ENCODE measurements at regions not wholly inside any gene's neighbourhood (a gene's known extent, or its start where the extent isn't known, plus 50 kb on each side); places are given as distances from the start of the nearest gene placed in this dataset.

GRCh38 chr16:5668553-5668952 lies 571.0 kb upstream of the EEF2KMT start:
- Histone ChIP-seq H3K9me3 (ENCODE audit: control insufficient read depth, insufficient read depth, low read depth, low read length) (no peaks in the 10 kb centered on the region), H3K36me3 (ENCODE audit: control insufficient read depth in 2 of 2, insufficient read depth in 1 of 2, low read length in 2 of 2) (no peaks in the 10 kb centered on the region), H3K4me1 (ENCODE audit: control insufficient read depth, insufficient read depth, low read length) (no peaks in the 10 kb centered on the region), H3K27ac (ENCODE audit: extremely low read depth, low read depth, low read length) (no peak overlapping the region), H3K4me3 (ENCODE audit: low read depth, low read length) (no peak overlapping the region)
- ChIA-PET CTCF (no interaction called here), POLR2A (no interaction called here)
- TF ChIP-seq ZNF624 (tag by site-specific recombination; IDR thresholded peaks at IDR 0.05) (no peak), ZNF266 (tag by site-specific recombination; IDR thresholded peaks at IDR 0.05; ENCODE audit: low read depth) (no peak), AEBP2 (tag by site-specific recombination; IDR thresholded peaks at IDR 0.05; ENCODE audit: borderline replicate concordance) (no peak), ZNF416 (tag by site-specific recombination; IDR thresholded peaks at IDR 0.05) (no peak), ZSCAN18 (tag by site-specific recombination; IDR thresholded peaks at IDR 0.05) (no peak), REPIN1 (tag by site-specific recombination; IDR thresholded peaks at IDR 0.05; ENCODE audit: low read depth) (no peak), ZNF501 (tag by site-specific recombination; IDR thresholded peaks at IDR 0.05) (no peak), KLF1 (tag by site-specific recombination; IDR thresholded peaks at IDR 0.05) (no peak), ZNF311 (tag by site-specific recombination; IDR thresholded peaks at IDR 0.05; ENCODE audit: borderline replicate concordance) (no peak), BCL11A (tag by site-specific recombination; IDR thresholded peaks at IDR 0.05; ENCODE audit: low read depth) (no peak)

GRCh38 chr16:5665834-5666233 lies 568.2 kb upstream of the EEF2KMT start:
- no peak overlapping the region for H3K4me3 ChIP-seq (ENCODE audit: low read depth, low read length)
- H3K27ac ChIP-seq (ENCODE audit: extremely low read depth, low read depth, low read length): no peak overlapping the region
- H3K9me3 ChIP-seq (ENCODE audit: control insufficient read depth, insufficient read depth, low read depth, low read length): no peaks in the 10 kb centered on the region
- H3K4me1 ChIP-seq (ENCODE audit: control insufficient read depth, insufficient read depth, low read length): no peaks in the 10 kb centered on the region
- no peak for TF ChIP-seq KLF8 (tag by site-specific recombination; IDR thresholded peaks at IDR 0.05)
- no peak for TF ChIP-seq ZFP37 (tag by site-specific recombination; IDR thresholded peaks at IDR 0.05)
- TF ChIP-seq ZNF555 (tag by site-specific recombination; conservative IDR thresholded peaks at IDR 0.05): no peak
- no peak for TF ChIP-seq ZNF792 (tag by site-specific recombination; IDR thresholded peaks at IDR 0.05)
- TF ChIP-seq PRDM1 (tag by site-specific recombination; IDR thresholded peaks at IDR 0.05): no peak
- no peak for TF ChIP-seq ZNF530 (tag by site-specific recombination; IDR thresholded peaks at IDR 0.05; ENCODE audit: low read depth)
- TF ChIP-seq ZNF544 (tag by site-specific recombination; IDR thresholded peaks at IDR 0.05): no peak
- no peak for TF ChIP-seq HOXA7 (CRISPR knock-in tag; IDR thresholded peaks at IDR 0.05; ENCODE audit: borderline replicate concordance)
- POLR2A ChIA-PET: no interaction called here
- no peaks in the 10 kb centered on the region for H3K36me3 ChIP-seq (ENCODE audit: control insufficient read depth in 2 of 2, insufficient read depth in 1 of 2, low read length in 2 of 2)
- CTCF ChIA-PET: interaction anchor here (1.2 kb wide), 1 partner anchor 50 kb away, joined by 4 read pairs; no protein-coding TSS in a partner anchor

GRCh38 chr16:5653789-5654188 lies 556.2 kb upstream of the EEF2KMT start:
- Histone ChIP-seq H3K36me3 (ENCODE audit: control insufficient read depth in 2 of 2, insufficient read depth in 1 of 2, low read length in 2 of 2) (no peaks in the 10 kb centered on the region), H3K9me3 (ENCODE audit: control insufficient read depth, insufficient read depth, low read depth, low read length) (no peaks in the 10 kb centered on the region), H3K4me1 (ENCODE audit: control insufficient read depth, insufficient read depth, low read length) (no peaks in the 10 kb centered on the region), H3K27ac (ENCODE audit: extremely low read depth, low read depth, low read length) (no peak overlapping the region), H3K4me3 (ENCODE audit: low read depth, low read length) (no peak overlapping the region)
- ChIA-PET CTCF (interaction anchor here (0.8 kb wide), 1 partner anchor 20 kb away, joined by 3 read pairs; no protein-coding TSS in a partner anchor), POLR2A (no interaction called here)
- no peak for TF ChIP-seq ZNF510 (tag by site-specific recombination; IDR thresholded peaks at IDR 0.05; ENCODE audit: insufficient replicate concordance)
- no peak for TF ChIP-seq ZBTB21 (tag by site-specific recombination; IDR thresholded peaks at IDR 0.05)
- TF ChIP-seq GLI2 (tag by site-specific recombination; IDR thresholded peaks at IDR 0.05; ENCODE audit: borderline replicate concordance, low read depth): no peak
- TF ChIP-seq ZNF645 (tag by site-specific recombination; IDR thresholded peaks at IDR 0.05): no peak
- TF ChIP-seq WT1 (tag by site-specific recombination; IDR thresholded peaks at IDR 0.05): no peak
- TF ChIP-seq ZNF596 (tag by site-specific recombination; IDR thresholded peaks at IDR 0.05): no peak
- TF ChIP-seq ZSCAN16 (tag by site-specific recombination; IDR thresholded peaks at IDR 0.05): no peak
- no peak for TF ChIP-seq ZNF366 (tag by site-specific recombination; conservative IDR thresholded peaks at IDR 0.05)
- TF ChIP-seq ZNF133 (tag by site-specific recombination; IDR thresholded peaks at IDR 0.05): no peak
- TF ChIP-seq ZNF223 (tag by site-specific recombination; IDR thresholded peaks at IDR 0.05): no peak
- TF ChIP-seq ZNF677 (tag by site-specific recombination; IDR thresholded peaks at IDR 0.05): no peak
- no peak for TF ChIP-seq ZBTB6 (tag by site-specific recombination; IDR thresholded peaks at IDR 0.05)
- TF ChIP-seq ZBTB17 (tag by site-specific recombination; IDR thresholded peaks at IDR 0.05): no peak

Measured in HEK293 (cell line).